ENCODE measurements at regions not wholly inside any gene's neighbourhood (a gene's known extent, or its start where the extent isn't known, plus 50 kb on each side); places are given as distances from the start of the nearest gene placed in this dataset.

GRCh38 chr4:144347121-144347520 lies 206.6 kb upstream of the GYPA start:
- no peak for TF ChIP-seq KLF11 (CRISPR knock-in tag; IDR thresholded peaks at IDR 0.05)
- TF ChIP-seq RFX5 (IDR thresholded peaks at IDR 0.05; ENCODE audit: low read depth, low read length), result no peak
- TF ChIP-seq NFE2L2 (IDR thresholded peaks at IDR 0.05; ENCODE audit: low read length), result no peak
- no peak for TF ChIP-seq ZNF350 (CRISPR knock-in tag; IDR thresholded peaks at IDR 0.05; ENCODE audit: borderline replicate concordance, low read depth)
- TF ChIP-seq MTA3 (CRISPR knock-in tag; IDR thresholded peaks at IDR 0.05), result no peak
- no peak for TF ChIP-seq LRRFIP1 (CRISPR knock-in tag; conservative IDR thresholded peaks at IDR 0.05)
- no peak for TF ChIP-seq CTCF (CRISPR knock-in tag; IDR thresholded peaks at IDR 0.05)
- no peak for TF ChIP-seq POLR2AphosphoS5 (IDR thresholded peaks at IDR 0.05; ENCODE audit: low read depth, low read length)
- TF ChIP-seq REST (IDR thresholded peaks at IDR 0.05; ENCODE audit: borderline replicate concordance in 1 of 2, low read depth in 1 of 2, low read length in 2 of 2), result no peak
- TF ChIP-seq ZNF687 (CRISPR knock-in tag; IDR thresholded peaks at IDR 0.05), result no peak
- no peak for TF ChIP-seq PHF20 (CRISPR knock-in tag; IDR thresholded peaks at IDR 0.05)
- TF ChIP-seq, protein P1, sequence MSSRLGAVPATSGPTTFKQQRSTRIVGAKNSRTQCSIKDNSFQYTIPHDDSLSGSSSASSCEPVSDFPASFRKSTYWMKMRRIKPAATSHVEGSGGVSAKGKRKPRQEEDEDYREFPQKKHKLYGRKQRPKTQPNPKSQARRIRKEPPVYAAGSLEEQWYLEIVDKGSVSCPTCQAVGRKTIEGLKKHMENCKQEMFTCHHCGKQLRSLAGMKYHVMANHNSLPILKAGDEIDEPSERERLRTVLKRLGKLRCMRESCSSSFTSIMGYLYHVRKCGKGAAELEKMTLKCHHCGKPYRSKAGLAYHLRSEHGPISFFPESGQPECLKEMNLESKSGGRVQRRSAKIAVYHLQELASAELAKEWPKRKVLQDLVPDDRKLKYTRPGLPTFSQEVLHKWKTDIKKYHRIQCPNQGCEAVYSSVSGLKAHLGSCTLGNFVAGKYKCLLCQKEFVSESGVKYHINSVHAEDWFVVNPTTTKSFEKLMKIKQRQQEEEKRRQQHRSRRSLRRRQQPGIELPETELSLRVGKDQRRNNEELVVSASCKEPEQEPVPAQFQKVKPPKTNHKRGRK (CRISPR knock-in tag; IDR thresholded peaks at IDR 0.05), result no peak
- TF ChIP-seq NFYC (CRISPR knock-in tag; IDR thresholded peaks at IDR 0.05), result no peak
